Endothelial cell of umbilical vein (primary cell): ENCODE measurements at regions not wholly inside any gene's neighbourhood (a gene's known extent, or its start where the extent isn't known, plus 50 kb on each side); places are given as distances from the start of the nearest gene placed in this dataset.

Experiments used
- BruUV-seq: library from RNA; stranded (reverse); fragments of 400-500 nt; replicated peaks from 2 replicates; lab custom pipeline; 2021; lab: Mats Ljungman, UMichigan
- CTCF ChIA-PET: fragments of 300-600, 350-600 bp; sonication (Branson Sonifier 250); formaldehyde crosslinking; loops from one replicate; lab custom pipeline; 2021; ENCODE audit warnings: antibody characterized with exemption, inconsistent platforms; lab: Charles Lee
- POLR2A ChIA-PET: fragments of 300-600, 350-600 bp; sonication (Branson Sonifier 250); formaldehyde crosslinking; loops from one replicate; lab custom pipeline; 2021; ENCODE audit warnings: antibody characterized with exemption, inconsistent platforms; lab: Charles Lee
- DNase-seq: peaks from one replicate; pipeline ENCODE4 v3.0.0-alpha.2; 2011; ENCODE audit warnings: low read depth, low spot score
- FAIRE-seq: peaks from 2 replicates; lab custom pipeline; 2011; peaks lifted over from hg19 to GRCh38; lab: Jason Lieb, UNC
- H2AFZ ChIP-seq: 2 replicates; pipeline ENCODE4 v1.6.0; 2012; ENCODE audit warnings: low read depth, low read length, control low read depth, inconsistent platforms
- H3K27ac ChIP-seq: 2 replicates; pipeline ENCODE4 v1.5.1; 2011; ENCODE audit warnings: low read depth, mild to moderate bottlenecking, control low read depth, low read length, moderate library complexity; ENCODE audit not compliant: insufficient read depth
- H3K27me3 ChIP-seq, 2 experiments: 2 replicates each; pipeline versions ENCODE4 v1.6.0 to v1.6.1; 2011; ENCODE audit warnings: low read length in 2 of 2, mixed read lengths in 1 of 2; ENCODE audit not compliant: control insufficient read depth in 2 of 2, insufficient read depth in 2 of 2
- H3K36me3 ChIP-seq, 2 experiments: 2 replicates in 1 of 2; 3 replicates in 1 of 2; pipeline ENCODE4 v1.5.1; 2011; ENCODE audit warnings: low read length in 2 of 2, mild to moderate bottlenecking in 1 of 2, moderate library complexity in 1 of 2; ENCODE audit not compliant: control insufficient read depth in 2 of 2, insufficient read depth in 2 of 2; ENCODE audit errors: extremely low read depth in 1 of 2
- H3K4me1 ChIP-seq: 3 replicates; pipeline ENCODE4 v1.5.1; 2011; ENCODE audit warnings: mild to moderate bottlenecking, low read length; ENCODE audit not compliant: control insufficient read depth, insufficient read depth; ENCODE audit errors: extremely low read depth
- H3K4me2 ChIP-seq: 2 replicates; pipeline ENCODE4 v1.6.1; 2011; ENCODE audit warnings: low read length, control low read depth, mixed read lengths; ENCODE audit not compliant: insufficient read depth
- H3K4me3 ChIP-seq, 3 experiments: fragments of 200-600 bp in 1 of 3; sonication (generic), shearing (Covaris generic) in 1 of 3; replicated peaks in 1 of 3; 2 replicates each; pipeline ENCODE4 v1.5.1; 2011 to 2016; ENCODE audit warnings: control low read depth in 3 of 3, low read length in 3 of 3, mild to moderate bottlenecking in 2 of 3, inconsistent platforms in 1 of 3, low read depth in 1 of 3, moderate library complexity in 1 of 3; ENCODE audit not compliant: insufficient read depth in 1 of 3
- H3K79me2 ChIP-seq: 2 replicates; pipeline ENCODE4 v1.6.0; 2012; ENCODE audit warnings: low read length, inconsistent platforms; ENCODE audit not compliant: control insufficient read depth, insufficient read depth
- H3K9ac ChIP-seq: replicated peaks from 2 replicates; pipeline ENCODE3; 2011; ENCODE audit warnings: low read length, control low read depth; ENCODE audit not compliant: insufficient read depth; ENCODE audit errors: extremely low read depth
- H3K9me1 ChIP-seq: replicated peaks from 3 replicates; pipeline ENCODE4 v1.6.0; 2011; ENCODE audit warnings: mild to moderate bottlenecking, low read length; ENCODE audit not compliant: control insufficient read depth, insufficient read depth; ENCODE audit errors: extremely low read depth
- H3K9me3 ChIP-seq: replicated peaks from 2 replicates; pipeline ENCODE4 v1.5.1; 2012; ENCODE audit warnings: low read length, inconsistent platforms; ENCODE audit not compliant: control insufficient read depth, insufficient read depth
- H4K20me1 ChIP-seq: replicated peaks from 2 replicates; pipeline ENCODE3; 2011; ENCODE audit warnings: mild to moderate bottlenecking, low read length; ENCODE audit not compliant: control insufficient read depth, insufficient read depth; ENCODE audit errors: extremely low read depth
- EZH2 ChIP-seq: IDR thresholded peaks from 2 replicates; pipeline ENCODE4 v1.6.1; 2012; ENCODE audit warnings: borderline replicate concordance, low read depth, mild to moderate bottlenecking, moderate library complexity, low read length, inconsistent platforms; ENCODE audit not compliant: severe bottlenecking
- FOS ChIP-seq: IDR thresholded peaks from 2 replicates; pipeline ENCODE4 v1.6.1; 2011; ENCODE audit warnings: mild to moderate bottlenecking, low read length, moderate library complexity, borderline replicate concordance; ENCODE audit not compliant: insufficient read depth
- GATA2 ChIP-seq: IDR thresholded peaks from 2 replicates; pipeline ENCODE4 v1.7.0; 2011; ENCODE audit warnings: low read depth, mild to moderate bottlenecking, moderate library complexity, mixed read lengths, low read length; ENCODE audit not compliant: insufficient read length, insufficient read depth
- JUN ChIP-seq: IDR thresholded peaks from 2 replicates; pipeline ENCODE4 v1.6.1; 2011; ENCODE audit warnings: borderline replicate concordance, low read depth; ENCODE audit not compliant: insufficient read length, insufficient read depth
- MYC ChIP-seq: IDR thresholded peaks from one replicate; pipeline ENCODE4 v1.6.1; 2011; ENCODE audit warnings: mild to moderate bottlenecking, low read depth, low read length
- POLR2A ChIP-seq: IDR thresholded peaks from 2 replicates; pipeline ENCODE4 v1.6.1; 2012; ENCODE audit warnings: low read depth, mild to moderate bottlenecking, control low read depth, low read length
- POLR2AphosphoS5 ChIP-seq: IDR thresholded peaks from 2 replicates; pipeline ENCODE4 v1.6.1; 2012; ENCODE audit warnings: low read depth, mild to moderate bottlenecking, control low read depth, low read length, moderate library complexity; ENCODE audit not compliant: insufficient read depth
- dilution Hi-C: fragments of 300-500 bp; cut with MboI; formaldehyde crosslinking; loops from one replicate; pipeline ENCODE4 v1.15.0; 2019; ENCODE audit warnings: low sequenced_read_pairs; ENCODE audit not compliant: extremely low pct_ligation_motif_present
- intact Hi-C: fragments of 100-400 bp; cut with micrococcal nuclease; formaldehyde crosslinking; loops from one replicate; pipeline ENCODE4 v1.10.0; 2022
- TF ChIP-seq, protein P1 (sequence below): IDR thresholded peaks from 2 replicates; pipeline ENCODE4 v1.6.1; 2011; ENCODE audit not compliant: insufficient read depth, insufficient read length
- TF ChIP-seq, protein P2 (sequence below), 2 donors: IDR thresholded peaks; 1 replicate in 1 of 2; 2 replicates in 1 of 2; pipeline ENCODE4 v1.5.1; 2011; ENCODE audit warnings: low read length in 2 of 2, mild to moderate bottlenecking in 2 of 2, moderate library complexity in 2 of 2, control low read depth in 1 of 2, inconsistent platforms in 1 of 2, low read depth in 1 of 2; ENCODE audit not compliant: insufficient read depth in 1 of 2; ENCODE audit errors: extremely low read depth in 1 of 2

DNA sequence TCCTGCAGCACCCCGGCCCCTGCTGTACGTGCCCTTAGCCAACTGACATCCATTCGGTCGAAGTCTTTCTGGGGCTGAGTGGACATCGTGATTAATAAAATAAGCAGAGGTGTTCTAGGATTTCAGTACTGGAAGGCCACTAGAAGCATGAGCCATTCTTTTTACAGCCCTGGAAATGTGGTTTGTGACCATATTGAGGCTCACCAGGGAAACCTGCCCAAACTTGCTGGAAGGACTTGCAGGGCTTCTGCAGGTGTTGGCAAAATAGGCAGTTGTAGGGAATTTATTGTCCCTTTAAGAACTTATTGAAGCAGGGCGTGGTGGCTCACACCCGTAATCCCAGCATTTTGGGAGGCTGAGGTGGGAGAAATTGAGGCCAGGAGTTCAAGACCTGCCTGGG lies 80.8 kb downstream of the DOP1B start:
- no peaks in the 10 kb centered on the region for H3K4me1 ChIP-seq
- H3K79me2 ChIP-seq: no peaks in the 10 kb centered on the region
- no peak overlapping the region for H3K9ac ChIP-seq
- H3K36me3 ChIP-seq: peaks cover 0 to 2% of the 10 kb centered on the region in 2 experiments
- H2AFZ ChIP-seq: no peak overlapping the region
- ChIA-PET POLR2A (no interaction called here), CTCF (no interaction called here)
- TF ChIP-seq JUN (no peak), GATA2 (no peak), EZH2 (no peak), MYC (no peak), POLR2AphosphoS5 (no peak), FOS (no peak), POLR2A (no peak)
- TF ChIP-seq, protein P1, sequence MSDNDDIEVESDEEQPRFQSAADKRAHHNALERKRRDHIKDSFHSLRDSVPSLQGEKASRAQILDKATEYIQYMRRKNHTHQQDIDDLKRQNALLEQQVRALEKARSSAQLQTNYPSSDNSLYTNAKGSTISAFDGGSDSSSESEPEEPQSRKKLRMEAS: no peak
- TF ChIP-seq, protein P2, sequence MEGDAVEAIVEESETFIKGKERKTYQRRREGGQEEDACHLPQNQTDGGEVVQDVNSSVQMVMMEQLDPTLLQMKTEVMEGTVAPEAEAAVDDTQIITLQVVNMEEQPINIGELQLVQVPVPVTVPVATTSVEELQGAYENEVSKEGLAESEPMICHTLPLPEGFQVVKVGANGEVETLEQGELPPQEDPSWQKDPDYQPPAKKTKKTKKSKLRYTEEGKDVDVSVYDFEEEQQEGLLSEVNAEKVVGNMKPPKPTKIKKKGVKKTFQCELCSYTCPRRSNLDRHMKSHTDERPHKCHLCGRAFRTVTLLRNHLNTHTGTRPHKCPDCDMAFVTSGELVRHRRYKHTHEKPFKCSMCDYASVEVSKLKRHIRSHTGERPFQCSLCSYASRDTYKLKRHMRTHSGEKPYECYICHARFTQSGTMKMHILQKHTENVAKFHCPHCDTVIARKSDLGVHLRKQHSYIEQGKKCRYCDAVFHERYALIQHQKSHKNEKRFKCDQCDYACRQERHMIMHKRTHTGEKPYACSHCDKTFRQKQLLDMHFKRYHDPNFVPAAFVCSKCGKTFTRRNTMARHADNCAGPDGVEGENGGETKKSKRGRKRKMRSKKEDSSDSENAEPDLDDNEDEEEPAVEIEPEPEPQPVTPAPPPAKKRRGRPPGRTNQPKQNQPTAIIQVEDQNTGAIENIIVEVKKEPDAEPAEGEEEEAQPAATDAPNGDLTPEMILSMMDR (IDR thresholded peaks at IDR 0.05; ENCODE audit: extremely low read depth in 1 of 2, insufficient read depth in 1 of 2, low read depth in 1 of 2, low read length in 2 of 2): no peak
- H3K27me3 ChIP-seq: no peaks in the 10 kb centered on the region
- dilution Hi-C loops (no loop called here), intact Hi-C loops (no loop called here)
- H3K4me3 ChIP-seq: no peak overlapping the region
- H4K20me1 ChIP-seq: no peaks in the 10 kb centered on the region
- BruUV-seq: no TSS peak
- no peaks in the 10 kb centered on the region for H3K9me1 ChIP-seq
- FAIRE-seq: no peak
- H3K9me3 ChIP-seq: no peaks in the 10 kb centered on the region
- H3K27ac ChIP-seq: no peak overlapping the region
- H3K4me2 ChIP-seq: no peak overlapping the region
- no peak for DNase-seq
